Astrocyte of the spinal cord (primary cell): ENCODE measurements at regions not wholly inside any gene's neighbourhood (a gene's known extent, or its start where the extent isn't known, plus 50 kb on each side); places are given as distances from the start of the nearest gene placed in this dataset.

Source experiments
- DNase-seq: peaks from one replicate; pipeline ENCODE4 v3.0.0; 2011; ENCODE audit warnings: low read depth, low spot score
- H3K4me3 ChIP-seq: 2 replicates; pipeline ENCODE4 v1.5.1; 2011; ENCODE audit warnings: low read depth, mild to moderate bottlenecking, low read length, moderate library complexity
- in situ Hi-C: cut with HindIII; loops from 2 replicates; pipeline ENCODE4 v1.10.0; 2017; ENCODE audit warnings: low sequenced_read_pairs
- TF ChIP-seq, protein P1 (sequence below): IDR thresholded peaks from 2 replicates; pipeline ENCODE4 v1.5.1; 2012; ENCODE audit warnings: low read depth, mild to moderate bottlenecking, low read length, inconsistent platforms

DNA sequence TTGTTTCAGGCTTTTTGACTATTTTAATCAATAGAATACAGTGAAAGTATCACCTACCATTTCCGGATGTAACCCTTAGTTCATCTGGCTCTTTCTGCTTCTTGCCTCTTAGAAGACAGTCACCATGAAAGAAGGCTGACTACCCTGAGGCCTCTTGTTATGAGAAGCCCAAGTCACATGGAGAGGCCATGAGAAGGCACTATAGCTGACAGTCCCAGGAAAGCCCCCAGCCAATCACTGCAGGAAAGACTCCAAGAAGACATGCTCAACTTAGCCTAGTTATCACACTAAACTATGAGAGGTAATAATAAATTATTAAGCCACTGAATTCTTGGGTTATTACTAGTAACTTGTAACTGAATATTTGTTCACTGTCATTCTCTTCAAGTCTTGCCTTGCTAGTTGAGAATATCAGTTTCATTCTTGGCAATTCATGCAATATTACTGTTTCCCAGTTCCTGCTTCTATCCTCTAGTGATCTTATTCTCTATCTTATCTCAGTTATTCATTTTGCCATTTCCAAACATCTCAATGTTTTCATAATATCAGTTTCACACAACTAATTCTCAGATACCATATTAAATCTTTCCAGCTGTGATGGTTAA, 57.1 kb upstream of the GUCY1A1 start:
- TF ChIP-seq, protein P1, sequence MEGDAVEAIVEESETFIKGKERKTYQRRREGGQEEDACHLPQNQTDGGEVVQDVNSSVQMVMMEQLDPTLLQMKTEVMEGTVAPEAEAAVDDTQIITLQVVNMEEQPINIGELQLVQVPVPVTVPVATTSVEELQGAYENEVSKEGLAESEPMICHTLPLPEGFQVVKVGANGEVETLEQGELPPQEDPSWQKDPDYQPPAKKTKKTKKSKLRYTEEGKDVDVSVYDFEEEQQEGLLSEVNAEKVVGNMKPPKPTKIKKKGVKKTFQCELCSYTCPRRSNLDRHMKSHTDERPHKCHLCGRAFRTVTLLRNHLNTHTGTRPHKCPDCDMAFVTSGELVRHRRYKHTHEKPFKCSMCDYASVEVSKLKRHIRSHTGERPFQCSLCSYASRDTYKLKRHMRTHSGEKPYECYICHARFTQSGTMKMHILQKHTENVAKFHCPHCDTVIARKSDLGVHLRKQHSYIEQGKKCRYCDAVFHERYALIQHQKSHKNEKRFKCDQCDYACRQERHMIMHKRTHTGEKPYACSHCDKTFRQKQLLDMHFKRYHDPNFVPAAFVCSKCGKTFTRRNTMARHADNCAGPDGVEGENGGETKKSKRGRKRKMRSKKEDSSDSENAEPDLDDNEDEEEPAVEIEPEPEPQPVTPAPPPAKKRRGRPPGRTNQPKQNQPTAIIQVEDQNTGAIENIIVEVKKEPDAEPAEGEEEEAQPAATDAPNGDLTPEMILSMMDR: no peak
- in situ Hi-C loops: no loop called here
- DNase-seq: no peak
- no peak overlapping the region for H3K4me3 ChIP-seq

DNA sequence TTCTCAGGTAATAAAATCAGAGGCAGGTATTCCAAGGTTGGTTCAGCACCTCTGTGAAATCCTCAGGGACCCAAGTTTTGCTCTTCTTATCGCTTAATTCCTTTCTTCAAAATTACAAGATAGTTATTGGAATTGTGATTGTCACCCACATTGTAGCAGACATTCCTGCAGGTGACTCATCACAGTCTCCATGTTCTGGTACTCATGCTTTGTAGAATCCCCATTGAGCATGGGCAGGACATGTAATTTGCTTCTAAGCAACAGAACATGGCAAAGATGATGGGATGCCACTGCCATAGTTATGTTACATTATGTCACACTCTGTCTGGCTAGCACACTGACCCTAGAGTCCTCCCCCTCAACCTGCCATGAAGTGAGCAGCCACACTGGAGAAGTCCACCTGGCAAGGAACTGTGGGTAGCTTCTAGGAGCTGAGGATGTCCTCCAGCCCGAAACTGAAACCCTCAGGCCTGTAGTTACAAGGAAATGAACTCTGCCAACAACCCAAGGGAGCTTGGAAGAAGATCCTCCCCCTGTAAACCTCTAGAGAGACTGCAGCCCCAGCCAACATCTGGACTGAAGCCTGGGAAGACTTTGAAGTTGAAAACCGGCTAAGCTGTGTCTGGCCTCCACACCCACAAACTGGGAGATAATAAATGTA, 58.3 kb upstream of the GUCY1A1 start:
- no peak for DNase-seq
- in situ Hi-C loops: no loop called here
- TF ChIP-seq, protein P1: no peak
- H3K4me3 ChIP-seq: no peak overlapping the region

DNA sequence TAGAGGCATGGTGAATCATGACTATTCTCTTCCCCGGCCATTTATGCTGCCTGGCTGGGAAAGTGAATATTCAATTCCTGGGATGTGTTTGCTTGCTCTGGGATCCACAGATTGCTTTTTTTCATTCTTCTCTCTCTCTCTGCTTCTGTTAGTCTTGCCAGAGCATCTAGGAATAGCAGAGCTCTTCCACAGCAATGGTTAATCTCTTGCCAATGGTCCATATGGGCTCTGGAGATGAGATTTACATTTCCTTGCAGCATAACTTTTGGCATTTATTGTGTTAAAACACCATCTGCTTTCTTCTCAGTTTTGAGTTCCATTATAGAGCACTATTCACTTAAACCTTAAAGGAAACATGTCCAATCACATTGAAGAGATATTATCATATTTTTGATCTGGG, 59.2 kb upstream of the GUCY1A1 start:
- TF ChIP-seq, protein P1: no peak
- no peak for DNase-seq
- no peak overlapping the region for H3K4me3 ChIP-seq
- in situ Hi-C loops: no loop called here

DNA sequence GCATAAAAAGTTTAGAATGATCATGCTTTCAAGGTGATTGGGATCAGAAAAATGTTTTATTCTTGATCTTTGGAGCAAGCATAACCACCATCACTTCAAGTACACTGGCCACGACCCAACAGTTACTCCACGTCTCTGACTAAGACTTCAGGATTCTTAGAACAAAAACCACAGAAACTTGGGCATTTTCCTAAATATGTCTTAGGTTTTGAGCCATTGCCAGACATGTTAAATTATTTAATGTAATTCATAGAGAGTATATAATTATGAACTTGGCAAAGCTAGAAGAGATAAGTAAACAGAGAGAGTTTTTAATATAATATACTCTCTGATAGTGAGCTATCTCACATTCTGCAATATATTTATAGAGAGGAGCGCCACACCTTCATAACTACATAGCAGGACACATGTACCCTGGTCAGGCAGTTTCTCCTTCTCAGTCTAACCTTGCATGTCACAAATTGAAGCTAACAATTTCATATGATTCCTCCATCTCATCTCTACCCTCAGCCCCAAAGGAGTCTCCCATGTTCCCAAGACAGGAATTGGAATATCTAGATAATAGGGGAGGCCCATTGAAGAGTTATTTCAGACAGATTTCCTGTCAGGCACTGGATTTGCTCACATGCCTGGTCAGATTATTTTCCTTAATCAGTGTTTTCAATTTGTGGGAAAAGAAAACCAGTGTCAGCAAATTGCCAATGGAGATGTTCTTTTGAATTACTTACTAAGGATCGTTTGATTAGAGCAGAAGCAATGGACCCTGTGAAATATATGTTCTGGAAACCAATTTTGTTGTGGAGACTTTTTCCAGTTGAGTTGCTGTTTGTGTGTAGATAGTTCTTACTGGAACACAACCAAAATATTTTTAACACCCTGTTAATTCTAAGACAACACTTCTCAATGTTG, 61.7 kb upstream of the GUCY1A1 start:
- peak; percentile 91 for DNase-seq
- TF ChIP-seq, protein P1: no peak
- no peak overlapping the region for H3K4me3 ChIP-seq
- in situ Hi-C loops: no loop called here

DNA sequence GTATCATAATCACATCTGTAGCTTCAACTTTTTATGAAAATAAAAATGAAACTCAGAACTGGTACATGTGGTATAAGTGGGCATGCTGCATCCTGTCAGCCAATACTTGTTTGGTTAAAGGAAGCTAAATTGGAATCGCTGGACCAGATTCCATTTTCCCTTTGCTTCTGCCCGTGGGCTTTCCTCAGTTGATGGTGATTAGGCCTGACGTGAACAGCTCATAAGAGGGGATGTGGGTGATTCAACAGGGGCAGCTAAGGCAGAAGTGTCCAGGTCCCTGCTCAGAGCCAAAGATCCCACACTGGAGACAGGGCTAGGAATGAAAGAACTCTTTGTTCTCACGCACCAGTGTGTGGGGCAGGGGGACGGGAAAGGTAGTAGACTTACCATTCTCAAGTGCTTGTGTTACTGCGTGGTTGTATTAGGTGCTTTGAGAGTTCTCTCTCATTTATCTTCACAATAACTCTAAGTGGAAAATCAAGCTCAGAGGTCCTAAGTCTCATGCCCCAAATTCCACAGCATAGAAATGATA, 63.2 kb upstream of the GUCY1A1 start:
- TF ChIP-seq, protein P1: no peak
- in situ Hi-C loops: no loop called here
- H3K4me3 ChIP-seq: no peak overlapping the region
- no peak for DNase-seq

DNA sequence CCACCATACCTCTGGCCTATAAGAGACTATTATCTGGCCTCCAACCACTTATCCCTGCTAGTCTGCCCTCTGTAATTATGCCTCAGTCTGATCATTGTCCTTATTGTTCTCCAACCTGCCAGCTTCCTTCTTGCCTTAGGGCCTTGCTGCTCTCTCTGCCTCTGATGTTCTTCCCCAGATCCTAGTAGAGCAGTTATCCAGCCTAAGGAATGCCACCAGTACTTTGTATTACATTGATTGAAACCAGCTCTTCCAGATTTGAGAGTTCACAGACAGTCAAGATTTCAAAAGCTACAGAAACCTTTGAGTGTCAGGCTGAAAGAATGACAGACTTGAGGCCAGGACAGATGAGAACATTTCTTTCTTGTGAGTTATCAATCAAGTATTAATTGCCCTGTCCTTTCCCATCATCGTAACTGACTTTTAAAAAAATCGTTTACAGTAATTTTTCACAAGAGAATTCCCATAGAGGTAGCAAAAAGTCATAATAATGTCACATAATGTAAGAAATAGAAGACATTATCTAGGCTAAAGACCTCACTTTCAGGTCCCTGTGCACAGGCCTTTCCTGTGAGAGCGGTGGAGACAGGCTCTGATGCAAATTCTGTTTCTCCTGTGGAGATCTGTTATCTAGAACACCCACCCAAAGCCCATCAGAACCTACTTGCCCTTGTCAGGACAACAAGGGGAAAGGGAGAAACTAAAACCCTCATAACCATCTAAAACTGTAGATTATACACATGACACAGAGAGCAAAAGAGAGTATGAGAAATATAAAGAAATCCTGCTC, 64.1 kb upstream of the GUCY1A1 start:
- in situ Hi-C loops: no loop called here
- no peak overlapping the region for H3K4me3 ChIP-seq
- TF ChIP-seq, protein P1: no peak
- DNase-seq: no peak
